Left lung (tissue), 4 donors: ENCODE measurements at regions not wholly inside any gene's neighbourhood (a gene's known extent, or its start where the extent isn't known, plus 50 kb on each side); places are given as distances from the start of the nearest gene placed in this dataset.

Experiments used
- ATAC-seq: fragments of 200-7000 bp; cut with Tn5 transposase; one replicate; pipeline ENCODE4 v1.9.1; 2020; ENCODE audit warnings: moderate library complexity
- DNase-seq, 4 donors: peaks; one replicate each; pipeline ENCODE4 v3.0.0-alpha.2; 2013 to 2020
- H3K27ac ChIP-seq, 2 donors: fragments of 200-600 bp; sonication (generic) in 1 of 2; one replicate each; pipeline versions ENCODE4 v1.5.0 to v1.8.0; 2020 to 2021
- H3K27me3 ChIP-seq, 2 donors: fragments of 200-600 bp; sonication (generic) in 1 of 2; one replicate each; pipeline versions ENCODE4 v1.5.0 to v1.8.0; 2020 to 2021
- H3K36me3 ChIP-seq, 2 donors: fragments of 200-600 bp; sonication (generic) in 1 of 2; one replicate each; pipeline versions ENCODE4 v1.5.0 to v1.8.0; 2020 to 2021
- H3K4me1 ChIP-seq, 2 donors: fragments of 200-600 bp; one replicate each; pipeline ENCODE4 v1.8.0; 2021
- H3K4me3 ChIP-seq, 2 donors: fragments of 200-600 bp; sonication (generic) in 1 of 2; one replicate each; pipeline versions ENCODE4 v1.5.0 to v1.8.0; 2020 to 2021; ENCODE audit warnings: mild to moderate bottlenecking in 1 of 2
- H3K9me3 ChIP-seq, 2 donors: fragments of 200-600 bp; sonication (generic) in 1 of 2; one replicate each; pipeline versions ENCODE4 v1.5.0 to v1.8.0; 2020 to 2021
- CTCF ChIP-seq, 2 donors: fragments of 200-600 bp; sonication (generic) in 1 of 2; IDR thresholded peaks; one replicate each; pipeline versions ENCODE4 v1.5.0 to v1.8.0; 2021; ENCODE audit warnings: antibody characterized with exemption in 2 of 2
- intact Hi-C, 2 donors: fragments of 100-400 bp; cut with DNase I; formaldehyde crosslinking; loops; one replicate each; pipeline versions ENCODE4 v1.11.2 to v1.14.2; 2022
- donor health status: DM: no; HTN: yes; CAD: no.
- donor health status: DM: no; HTN: no; CAD: no.

DNA sequence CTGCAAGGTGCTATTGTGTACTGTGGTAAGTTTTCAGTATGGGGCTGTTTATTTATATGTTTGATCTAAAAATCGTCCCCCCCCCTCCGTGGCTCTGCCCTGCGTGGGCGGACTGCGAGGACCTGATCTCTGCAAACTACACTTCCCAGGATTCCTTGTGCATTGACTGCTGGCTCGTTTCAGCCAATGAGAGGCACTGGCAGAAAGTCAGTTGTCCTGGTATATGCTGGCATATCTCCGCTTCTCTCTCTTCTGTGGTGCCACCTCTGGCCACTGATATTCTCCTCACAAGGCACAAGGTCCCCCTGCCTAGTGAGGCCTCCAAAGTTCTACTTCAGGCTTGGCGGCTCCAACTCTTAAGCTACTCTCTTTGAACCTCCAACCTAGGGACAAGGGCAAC is 168.8 kb upstream of the ZFP42 start:
- H3K27me3 ChIP-seq, result no peaks in the 10 kb centered on the region
- peaks cover 0 to 10% of the 10 kb centered on the region in 2 donors for H3K9me3 ChIP-seq
- no peaks in the 10 kb centered on the region for H3K36me3 ChIP-seq
- no peak for ATAC-seq
- no peak for DNase-seq
- no peaks in the 10 kb centered on the region for H3K4me1 ChIP-seq
- no peak overlapping the region for H3K27ac ChIP-seq
- H3K4me3 ChIP-seq, result no peak overlapping the region
- intact Hi-C loops, result no loop called here
- no peak for TF ChIP-seq CTCF (IDR thresholded peaks at IDR 0.05)

DNA sequence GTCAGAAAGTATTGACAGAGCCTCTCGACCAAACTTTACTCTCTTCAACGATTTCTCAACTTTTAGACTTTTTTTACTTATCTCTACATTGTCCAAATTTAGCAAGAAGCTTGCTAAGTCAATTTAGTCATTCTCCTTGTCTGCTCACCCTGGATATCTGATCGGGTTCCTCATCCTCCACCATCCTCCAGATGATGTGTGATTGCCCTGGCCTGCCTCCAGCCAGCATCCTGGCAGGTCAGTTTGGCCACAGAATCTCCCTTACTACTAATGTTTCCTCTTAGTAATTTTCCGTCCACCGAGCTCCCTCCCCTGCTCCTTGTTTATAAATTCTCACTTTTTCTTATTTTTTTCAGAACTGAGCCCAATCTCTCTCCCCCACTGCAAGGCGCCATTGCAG is 167.9 kb upstream of the ZFP42 start:
- Histone ChIP-seq H3K27ac (no peak overlapping the region), H3K36me3 (no peaks in the 10 kb centered on the region), H3K4me3 (no peak overlapping the region), H3K9me3 (peaks cover 0 to 13% of the 10 kb centered on the region in 2 donors), H3K4me1 (no peaks in the 10 kb centered on the region), H3K27me3 (no peaks in the 10 kb centered on the region)
- no peak for ATAC-seq
- TF ChIP-seq CTCF (IDR thresholded peaks at IDR 0.05), result no peak
- no peak for DNase-seq
- intact Hi-C loops, result no loop called here

DNA sequence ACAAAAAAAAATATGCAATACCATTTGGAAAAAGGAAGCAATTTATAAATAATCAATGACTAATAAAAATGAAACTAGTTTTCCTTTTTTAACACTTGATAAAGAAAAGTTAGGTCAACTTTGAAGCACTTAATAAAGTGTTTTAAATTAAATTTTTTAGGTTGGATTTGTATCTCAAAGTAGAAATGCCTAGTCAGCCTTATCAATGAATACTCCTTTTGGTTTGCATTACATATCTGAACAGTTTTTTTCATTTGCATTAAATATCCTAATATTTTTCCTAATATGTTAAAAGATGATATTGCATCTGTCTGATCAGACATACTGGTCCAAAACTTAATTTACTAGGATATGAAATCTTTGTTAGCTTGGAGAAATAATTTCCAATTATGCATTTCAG is 155.8 kb upstream of the ZFP42 start:
- Histone ChIP-seq H3K4me3 (no peak overlapping the region), H3K27ac (no peak overlapping the region), H3K4me1 (no peaks in the 10 kb centered on the region), H3K36me3 (no peaks in the 10 kb centered on the region), H3K27me3 (no peaks in the 10 kb centered on the region), H3K9me3 (peaks cover 0 to 3% of the 10 kb centered on the region in 2 donors)
- DNase-seq (no peak), ATAC-seq (no peak)
- intact Hi-C loops, result no loop called here
- TF ChIP-seq CTCF (IDR thresholded peaks at IDR 0.05), result no peak

DNA sequence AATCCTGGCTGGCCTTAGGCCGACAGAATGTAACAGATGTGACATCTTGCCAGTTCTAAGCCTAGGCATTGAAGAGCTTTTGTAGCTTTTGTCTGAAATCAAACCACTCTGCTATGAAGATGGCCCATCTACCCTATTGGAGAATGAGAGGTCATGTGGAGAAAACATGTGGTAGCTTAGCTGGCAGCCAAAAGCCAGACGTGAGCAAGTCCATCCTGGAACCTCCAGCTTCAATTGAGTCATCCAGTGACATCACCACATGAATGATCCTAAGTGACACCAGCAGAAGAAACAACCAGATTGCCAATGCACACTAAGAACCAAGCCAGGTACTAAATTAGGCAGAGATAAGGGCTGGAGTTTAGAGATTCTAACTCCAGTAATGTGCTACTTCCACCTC is 154.8 kb upstream of the ZFP42 start:
- no peaks in the 10 kb centered on the region for H3K4me1 ChIP-seq
- H3K36me3 ChIP-seq, result no peaks in the 10 kb centered on the region
- TF ChIP-seq CTCF (IDR thresholded peaks at IDR 0.05), result no peak
- peaks cover 0 to 3% of the 10 kb centered on the region in 2 donors for H3K9me3 ChIP-seq
- no peak for ATAC-seq
- DNase-seq, result no peak
- H3K27ac ChIP-seq, result no peak overlapping the region
- intact Hi-C loops, result no loop called here
- no peak overlapping the region for H3K4me3 ChIP-seq
- H3K27me3 ChIP-seq, result no peaks in the 10 kb centered on the region

DNA sequence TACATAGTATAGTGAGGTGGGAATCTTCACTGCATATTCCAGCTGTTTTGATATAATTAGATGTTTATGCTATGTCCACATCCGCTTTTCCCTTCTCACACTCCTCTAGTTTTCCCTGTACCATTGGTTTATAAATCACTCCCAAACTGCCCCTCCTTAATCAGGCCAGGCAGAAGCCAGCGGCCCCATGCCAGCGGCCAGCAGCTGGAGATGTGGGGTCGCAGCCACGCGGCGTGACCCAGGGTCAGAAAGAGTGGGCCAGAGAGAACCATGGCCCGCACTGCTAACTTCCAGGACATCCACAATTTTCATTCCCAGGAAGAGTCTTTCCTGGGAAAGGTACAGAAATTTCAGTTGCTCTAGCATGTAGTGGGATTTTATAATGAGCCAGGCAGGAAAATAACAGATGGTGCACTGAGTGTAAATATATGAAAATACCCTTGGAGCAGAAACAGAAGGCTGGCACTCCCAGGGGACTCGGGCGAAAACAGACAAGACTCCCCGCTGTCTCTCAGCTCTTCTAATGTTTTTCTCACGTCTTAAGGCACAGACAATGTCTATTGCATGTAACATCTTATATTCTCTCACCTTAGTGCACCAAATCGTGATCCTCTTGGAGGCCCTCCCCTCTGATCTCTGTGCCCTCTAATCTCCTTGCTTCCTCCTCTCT is 145.9 kb upstream of the ZFP42 start:
- TF ChIP-seq CTCF (IDR thresholded peaks at IDR 0.05), result no peak
- intact Hi-C loops, result no loop called here

More for the DNA sequence above, 145.9 kb upstream of the ZFP42 start:
- Histone ChIP-seq H3K27ac (no peak overlapping the region), H3K27me3 (no peaks in the 10 kb centered on the region), H3K4me3 (no peak overlapping the region), H3K9me3 (peaks cover 0 to 15% of the 10 kb centered on the region in 2 donors), H3K36me3 (no peaks in the 10 kb centered on the region), H3K4me1 (no peaks in the 10 kb centered on the region)
- DNase-seq (peak in 1 of 4 donors; percentile 2), ATAC-seq (no peak)
